Stimulated activated CD4-positive, alpha-beta T cell treated with anti-CD3 and anti-CD28 coated beads, Interleukin-2, amount 100 ng/mL, for 4 hours (primary cell): ENCODE measurements at regions not wholly inside any gene's neighbourhood (a gene's known extent, or its start where the extent isn't known, plus 50 kb on each side); places are given as distances from the start of the nearest gene placed in this dataset.
A peak's percentile ranks its signal among the peaks of the same experiment; 100 is the strongest.

Experiments used
- DNase-seq: peaks from one replicate; pipeline ENCODE4 v3.0.0-alpha.2; 2020; ENCODE audit warnings: low read depth

- DNase-seq = no peak
Observed at GRCh38 chr2:181114021-181114420, 133.6 kb downstream of the UBE2E3 start.

- DNase-seq = no peak
Observed at GRCh38 chr2:181116261-181116660, 135.9 kb downstream of the UBE2E3 start.

- no peak for DNase-seq
Observed at GRCh38 chr2:181117206-181117925, 137.0 kb downstream of the UBE2E3 start.

DNA sequence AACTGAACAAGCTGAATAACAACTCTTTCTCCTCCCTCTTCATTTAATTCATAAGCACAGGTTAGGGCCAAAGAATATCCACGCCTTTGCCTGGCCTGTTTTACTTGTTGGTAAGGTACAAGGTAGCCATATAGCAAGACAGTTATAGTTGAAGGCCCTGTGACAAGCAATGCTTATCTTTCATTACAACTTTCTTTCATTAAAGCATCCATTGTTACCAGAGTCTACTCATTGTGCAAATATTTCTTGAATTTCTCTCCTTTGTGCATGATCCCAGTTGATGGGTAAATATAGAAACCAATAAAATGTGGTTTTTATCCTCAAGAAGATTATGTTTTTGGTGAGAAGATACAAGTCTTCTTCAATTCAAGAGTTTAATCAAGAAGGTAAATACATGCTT, 140.2 kb downstream of the UBE2E3 start:
- DNase-seq = no peak

- no peak for DNase-seq
Observed at GRCh38 chr2:181121996-181122395, 141.6 kb downstream of the UBE2E3 start.

DNA sequence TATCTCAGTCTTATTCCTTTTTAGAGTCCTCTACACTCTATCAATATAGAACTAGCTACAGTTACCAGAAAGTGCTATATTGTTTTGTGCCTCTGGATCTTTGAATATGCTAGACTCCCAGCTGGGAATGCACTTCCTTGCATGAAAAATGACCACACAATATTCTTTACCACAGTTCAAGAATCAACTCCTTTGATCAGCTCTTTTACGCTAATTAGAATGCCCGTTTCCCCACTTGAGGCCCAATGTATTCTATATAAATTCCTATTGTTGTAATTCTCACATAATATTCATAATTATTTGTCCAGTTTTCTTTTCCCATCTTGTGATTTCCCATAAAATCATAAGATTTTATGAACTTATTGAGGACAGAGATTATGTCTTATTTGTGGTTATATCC, 142.2 kb downstream of the UBE2E3 start:
- no peak for DNase-seq

GRCh38 chr2:181123798-181124231, 143.4 kb downstream of the UBE2E3 start:
- DNase-seq = peak; percentile 27

DNA sequence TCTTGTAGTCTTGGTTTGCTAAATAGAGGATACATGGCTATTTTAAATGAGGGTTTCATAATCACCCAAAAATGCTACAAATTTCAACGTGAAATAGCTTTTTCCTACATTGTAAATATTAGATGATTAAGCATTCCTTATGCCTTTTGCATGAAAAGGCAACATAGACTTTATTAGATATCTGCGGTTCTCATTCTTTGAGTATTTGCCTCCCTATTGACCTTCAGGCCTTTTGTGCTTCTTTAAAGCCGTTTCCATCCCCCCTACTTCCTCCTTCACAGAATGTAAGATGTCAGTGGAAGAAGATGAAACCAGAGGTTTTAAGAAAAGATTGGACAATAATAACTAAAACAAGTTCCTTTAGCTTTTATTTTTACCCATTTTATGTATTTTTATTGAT, 144.1 kb downstream of the UBE2E3 start:
- no peak for DNase-seq

GRCh38 chr2:181125359-181125758, 145.0 kb downstream of the UBE2E3 start:
- no peak for DNase-seq

DNA sequence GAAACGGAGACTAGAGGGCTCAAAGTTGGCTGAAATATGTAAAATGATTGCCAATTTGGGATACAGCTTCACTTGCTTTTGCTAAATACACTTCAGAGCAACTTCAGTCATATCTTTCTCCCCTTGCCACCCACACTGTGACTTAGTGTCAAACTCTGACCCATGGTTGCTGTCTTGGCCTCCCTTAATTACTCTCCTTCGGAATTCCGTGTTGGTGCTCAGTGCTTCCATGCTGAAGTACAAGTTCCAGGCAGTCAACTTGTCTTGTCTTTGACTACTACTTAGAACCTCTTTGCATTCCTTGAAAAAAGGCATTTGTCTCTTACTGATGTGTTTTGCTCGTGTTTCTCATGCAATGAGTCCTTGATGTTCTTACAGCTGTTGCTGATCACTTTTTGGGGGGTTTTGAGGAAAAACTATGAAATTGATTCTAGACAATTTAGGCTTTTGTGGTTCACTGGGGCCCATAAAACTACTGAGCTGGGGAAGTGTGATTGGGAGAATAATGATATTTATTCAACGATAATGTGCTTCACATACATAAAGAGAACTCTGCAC, 146.0 kb downstream of the UBE2E3 start:
- DNase-seq = no peak

GRCh38 chr2:181128199-181128598, 147.8 kb downstream of the UBE2E3 start:
- no peak for DNase-seq

GRCh38 chr2:181129364-181130056, 149.1 kb downstream of the UBE2E3 start:
- DNase-seq = no peak

- no peak for DNase-seq
Observed at GRCh38 chr2:181130686-181131085, 150.3 kb downstream of the UBE2E3 start.

- DNase-seq = no peak
Observed at GRCh38 chr2:181131584-181131983, 151.2 kb downstream of the UBE2E3 start.

GRCh38 chr2:181138816-181139215, 158.4 kb downstream of the UBE2E3 start:
- DNase-seq = no peak

DNA sequence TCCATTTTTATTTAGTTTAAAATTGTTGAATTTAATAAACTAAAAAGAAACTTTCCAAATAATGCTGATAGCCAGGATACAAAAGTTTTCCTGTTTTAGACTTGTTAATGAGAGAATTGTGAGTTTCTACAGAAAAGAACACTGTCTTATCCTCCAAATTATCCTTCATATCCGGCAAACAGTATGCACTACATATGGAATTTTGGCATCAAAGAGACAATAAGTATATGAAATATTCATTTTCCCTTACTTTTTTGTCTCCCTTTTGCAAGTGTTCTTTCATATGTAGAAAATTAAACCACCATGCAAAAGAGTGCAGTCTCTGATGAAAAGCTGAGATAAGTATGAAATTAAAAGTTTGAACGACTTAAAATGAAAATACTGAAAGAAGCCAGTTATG, 159.4 kb downstream of the UBE2E3 start:
- no peak for DNase-seq

- DNase-seq = no peak
Observed at GRCh38 chr2:181140414-181140813, 160.0 kb downstream of the UBE2E3 start.

- no peak for DNase-seq
Observed at GRCh38 chr2:181140928-181141327, 160.5 kb downstream of the UBE2E3 start.

DNA sequence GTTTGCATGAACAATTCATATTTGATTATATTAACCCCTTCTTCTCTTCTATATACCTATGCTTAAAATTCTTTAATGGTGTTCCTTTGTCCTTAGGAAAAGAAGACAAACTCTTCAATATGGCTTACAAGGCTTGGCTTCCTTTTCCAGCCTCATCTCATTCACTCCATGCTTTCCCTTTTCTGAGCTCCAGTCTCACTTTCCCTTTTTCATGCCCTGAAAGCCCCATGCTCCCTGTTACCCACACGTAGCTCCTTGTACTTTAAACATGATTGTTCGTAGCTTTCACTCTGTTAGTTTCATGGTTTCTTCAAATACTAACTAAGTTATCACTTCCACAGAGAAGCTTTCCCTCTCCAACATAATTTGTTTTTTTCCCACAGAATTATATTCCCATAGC, 161.3 kb downstream of the UBE2E3 start:
- DNase-seq = no peak

- DNase-seq = no peak
Observed at GRCh38 chr2:181142514-181142913, 162.1 kb downstream of the UBE2E3 start.

- no peak for DNase-seq
Observed at GRCh38 chr2:181143790-181144300, 163.4 kb downstream of the UBE2E3 start.

DNA sequence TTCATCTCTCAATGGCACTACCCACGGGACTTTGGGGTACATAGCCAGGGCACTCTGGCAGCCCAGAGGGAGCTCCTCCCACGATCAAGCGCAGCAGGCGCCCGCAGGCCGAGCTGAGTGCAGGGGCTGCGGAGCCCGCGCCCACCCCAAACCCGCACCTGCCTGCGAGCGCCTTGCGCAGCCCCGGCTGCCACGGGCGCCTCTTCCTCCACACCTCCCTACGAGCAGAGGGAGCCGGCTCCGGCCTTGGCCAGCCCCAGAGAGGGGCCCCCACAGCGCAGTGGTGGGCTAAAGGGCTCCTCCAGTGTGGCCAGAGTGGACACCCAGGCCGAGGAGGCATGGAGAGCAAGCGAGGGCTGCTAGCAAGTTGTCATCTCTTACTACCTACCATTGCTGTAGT, 165.2 kb downstream of the UBE2E3 start:
- DNase-seq = no peak

GRCh38 chr2:181146171-181146570, 165.8 kb downstream of the UBE2E3 start:
- no peak for DNase-seq
